Naive thymus-derived CD4-positive, alpha-beta T cell (primary cell): ENCODE measurements at regions not wholly inside any gene's neighbourhood (a gene's known extent, or its start where the extent isn't known, plus 50 kb on each side); places are given as distances from the start of the nearest gene placed in this dataset.

Experiments
- ATAC-seq: fragments of 150-1000 bp; cut with Tn5 transposase; 2 replicates; pipeline ENCODE4 v1.10.0; 2021; ENCODE audit warnings: mild to moderate bottlenecking, moderate library complexity
- CTCF ChIA-PET: fragments of 350-600 bp; sonication (Branson Sonifier 250); formaldehyde crosslinking; loops from one replicate; lab custom pipeline; 2021; ENCODE audit warnings: antibody characterized with exemption; lab: Charles Lee
- POLR2A ChIA-PET: fragments of 350-600 bp; sonication (Branson Sonifier 250); formaldehyde crosslinking; loops from one replicate; lab custom pipeline; 2021; ENCODE audit warnings: antibody characterized with exemption, inconsistent platforms; lab: Charles Lee
- DNase-seq, 9 donors: peaks; one replicate each; pipeline versions ENCODE4 v3.0.0 to v3.0.0-alpha.2; 2020 to 2022; ENCODE audit warnings: mixed read lengths in 1 of 9
- H3K27ac ChIP-seq: one replicate; pipeline ENCODE4 v1.7.0; 2013; ENCODE audit warnings: mild to moderate bottlenecking, low read depth, low read length, moderate library complexity
- H3K27me3 ChIP-seq, 2 donors: one replicate each; pipeline ENCODE4 v1.7.0; 2013; ENCODE audit warnings: low read length in 2 of 2, mild to moderate bottlenecking in 2 of 2, moderate library complexity in 2 of 2; ENCODE audit not compliant: control insufficient read depth in 2 of 2, insufficient read depth in 2 of 2
- H3K36me3 ChIP-seq, 3 experiments: 1 replicate in 2 of 3; 2 replicates in 1 of 3; pipeline ENCODE4 v1.7.0; 2013; ENCODE audit warnings: low read length in 3 of 3, mild to moderate bottlenecking in 3 of 3, moderate library complexity in 1 of 3; ENCODE audit not compliant: insufficient read depth in 3 of 3, control insufficient read depth in 2 of 3
- H3K4me1 ChIP-seq, 2 donors: one replicate each; pipeline ENCODE4 v1.7.0; 2013; ENCODE audit warnings: low read length in 2 of 2, mild to moderate bottlenecking in 2 of 2, moderate library complexity in 1 of 2; ENCODE audit not compliant: control insufficient read depth in 2 of 2, insufficient read depth in 2 of 2
- H3K4me3 ChIP-seq: 2 replicates; pipeline ENCODE4 v1.7.0; 2013; ENCODE audit warnings: mild to moderate bottlenecking, low read length
- H3K9me3 ChIP-seq, 3 experiments: 1 replicate in 2 of 3; 2 replicates in 1 of 3; pipeline ENCODE4 v1.7.0; 2013; ENCODE audit warnings: low read length in 3 of 3; ENCODE audit not compliant: control insufficient read depth in 2 of 3
- H3K27ac Mint-ChIP-seq, 9 donors: one replicate each; pipeline ENCODE4 v1.8.0; 2020 to 2022; ENCODE audit warnings: mixed read lengths in 9 of 9, mild to moderate bottlenecking in 8 of 9, moderate library complexity in 5 of 9, inconsistent platforms in 2 of 9
- H3K27me3 Mint-ChIP-seq, 5 donors: one replicate each; pipeline ENCODE4 v1.8.0; 2021 to 2022; ENCODE audit warnings: mixed read lengths in 5 of 5, mild to moderate bottlenecking in 1 of 5
- H3K36me3 Mint-ChIP-seq, 5 donors: one replicate each; pipeline ENCODE4 v1.8.0; 2020 to 2022; ENCODE audit warnings: mixed read lengths in 5 of 5, mild to moderate bottlenecking in 3 of 5, inconsistent platforms in 1 of 5
- H3K4me1 Mint-ChIP-seq, 7 donors: one replicate each; pipeline ENCODE4 v1.8.0; 2020 to 2022; ENCODE audit warnings: mixed read lengths in 7 of 7, mild to moderate bottlenecking in 3 of 7, inconsistent platforms in 1 of 7
- H3K4me3 Mint-ChIP-seq, 10 donors: one replicate each; pipeline ENCODE4 v1.8.0; 2020 to 2022; ENCODE audit warnings: mild to moderate bottlenecking in 10 of 10, mixed read lengths in 10 of 10, moderate library complexity in 6 of 10, inconsistent platforms in 2 of 10
- H3K9me3 Mint-ChIP-seq, 11 donors: one replicate each; pipeline ENCODE4 v1.8.0; 2020 to 2022; ENCODE audit warnings: mixed read lengths in 11 of 11, mild to moderate bottlenecking in 4 of 11, inconsistent platforms in 1 of 11, moderate library complexity in 1 of 11
- intact Hi-C, 2 donors: fragments of 100-400 bp; cut with micrococcal nuclease; formaldehyde crosslinking; loops; one replicate each; pipeline ENCODE4 v1.15.1; 2023

- Mint-ChIP-seq H3K27me3 (peaks cover 45 to 66% (median 51%) of the 10 kb centered on the region in 5 donors), H3K9me3 (peaks cover 0 to 6% (median 0%) of the 10 kb centered on the region in 11 donors), H3K4me3 (no peak overlapping the region), H3K27ac (no peak overlapping the region), H3K4me1 (peaks cover 0 to 6% (median 0%) of the 10 kb centered on the region in 7 donors), H3K36me3 (no peaks in the 10 kb centered on the region)
- Histone ChIP-seq H3K4me3 (no peak overlapping the region), H3K27ac (no peak overlapping the region), H3K27me3 (no peaks in the 10 kb centered on the region), H3K4me1 (no peaks in the 10 kb centered on the region), H3K36me3 (no peaks in the 10 kb centered on the region), H3K9me3 (no peaks in the 10 kb centered on the region)
- CTCF ChIA-PET, result no interaction called here
- no peak for ATAC-seq
- no peak for DNase-seq
- intact Hi-C loops, result no loop called here
- POLR2A ChIA-PET, result no interaction called here
Observed at GRCh38 chr6:99093456-99094190, 145.9 kb upstream of the FBXL4 start.

DNA sequence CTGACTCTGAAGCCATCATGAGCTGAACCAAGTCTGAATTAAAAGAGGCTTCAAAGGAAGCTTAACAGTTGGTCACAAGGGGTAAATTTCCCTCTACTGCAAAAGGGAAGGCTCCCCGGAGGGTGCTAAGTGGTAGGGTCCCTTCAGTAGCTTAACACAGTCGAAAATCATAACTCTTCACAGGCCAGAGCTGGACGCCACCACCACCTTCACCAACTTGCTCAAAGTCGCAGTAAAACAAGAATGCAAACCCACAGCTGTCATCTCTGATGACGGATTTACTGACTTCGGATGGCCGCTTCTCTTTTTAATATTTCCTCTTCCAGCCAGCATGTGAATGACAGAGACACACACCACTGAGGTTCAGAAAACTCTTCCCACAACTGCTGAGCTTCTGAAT, 144.7 kb upstream of the FBXL4 start:
- peaks cover 0 to 6% (median 0%) of the 10 kb centered on the region in 11 donors for H3K9me3 Mint-ChIP-seq
- ChIA-PET CTCF (no interaction called here), POLR2A (no interaction called here)
- H3K4me1 Mint-ChIP-seq, result peaks cover 0 to 6% (median 0%) of the 10 kb centered on the region in 7 donors
- ATAC-seq (no peak), DNase-seq (no peak)
- peaks cover 45 to 70% (median 51%) of the 10 kb centered on the region in 5 donors for H3K27me3 Mint-ChIP-seq
- Histone ChIP-seq H3K9me3 (no peaks in the 10 kb centered on the region), H3K27ac (no peak overlapping the region), H3K27me3 (no peaks in the 10 kb centered on the region), H3K4me3 (no peak overlapping the region), H3K36me3 (no peaks in the 10 kb centered on the region), H3K4me1 (no peaks in the 10 kb centered on the region)
- no peak overlapping the region for H3K4me3 Mint-ChIP-seq
- H3K27ac Mint-ChIP-seq, result no peak overlapping the region
- H3K36me3 Mint-ChIP-seq, result no peaks in the 10 kb centered on the region
- intact Hi-C loops, result no loop called here

DNA sequence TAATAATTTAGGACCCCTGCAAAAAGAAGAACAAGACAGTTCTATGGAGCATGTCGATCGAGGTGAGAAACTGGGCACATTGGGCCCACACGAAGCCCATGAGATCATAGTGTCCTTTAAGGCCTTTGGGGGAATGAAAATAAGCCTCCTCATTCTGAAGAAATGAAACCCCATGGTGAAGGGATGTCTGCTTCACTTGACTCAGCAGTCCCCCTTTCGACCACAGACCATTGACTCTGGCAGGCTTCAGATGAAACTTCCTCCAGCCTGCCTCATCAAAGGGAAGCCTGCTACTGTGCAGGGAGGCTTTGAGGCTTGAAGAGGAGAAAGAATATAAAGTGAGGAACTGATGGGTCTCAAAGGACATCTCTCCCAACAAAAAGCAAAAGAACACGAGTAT, 144.2 kb upstream of the FBXL4 start:
- CTCF ChIA-PET, result no interaction called here
- peaks cover 0 to 6% (median 0%) of the 10 kb centered on the region in 11 donors for H3K9me3 Mint-ChIP-seq
- no peaks in the 10 kb centered on the region for H3K9me3 ChIP-seq
- H3K4me1 ChIP-seq, result no peaks in the 10 kb centered on the region
- ATAC-seq (no peak), DNase-seq (no peak)
- intact Hi-C loops, result no loop called here
- no peak overlapping the region for H3K27ac ChIP-seq
- POLR2A ChIA-PET, result no interaction called here
- H3K4me1 Mint-ChIP-seq, result peaks cover 0 to 6% (median 0%) of the 10 kb centered on the region in 7 donors
- H3K27ac Mint-ChIP-seq, result no peak overlapping the region
- H3K4me3 Mint-ChIP-seq, result no peak overlapping the region
- H3K27me3 Mint-ChIP-seq, result peaks cover 43 to 70% (median 51%) of the 10 kb centered on the region in 5 donors
- H3K27me3 ChIP-seq, result no peaks in the 10 kb centered on the region
- H3K36me3 ChIP-seq, result no peaks in the 10 kb centered on the region
- no peak overlapping the region for H3K4me3 ChIP-seq
- H3K36me3 Mint-ChIP-seq, result no peaks in the 10 kb centered on the region

DNA sequence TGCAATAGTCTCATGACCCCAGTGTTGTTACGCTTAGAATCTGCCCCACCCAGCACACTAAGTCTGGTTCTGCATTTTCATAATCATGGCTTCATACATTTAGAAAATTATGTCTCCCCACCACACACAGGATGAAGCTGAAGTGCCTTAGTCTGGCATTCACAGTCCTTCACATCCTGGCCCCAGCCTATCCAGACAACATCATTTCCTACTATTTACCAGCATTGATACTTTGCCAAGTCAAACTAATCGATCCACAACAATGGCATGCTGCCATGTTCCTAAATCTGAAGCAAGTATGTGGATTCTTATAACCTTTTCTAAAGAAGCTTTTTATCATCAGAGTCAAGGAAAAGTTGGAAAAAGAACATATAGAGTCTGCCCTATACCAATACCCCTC, 132.4 kb upstream of the FBXL4 start:
- no peaks in the 10 kb centered on the region for H3K4me1 ChIP-seq
- ChIA-PET POLR2A (no interaction called here), CTCF (no interaction called here)
- intact Hi-C loops, result no loop called here
- H3K36me3 ChIP-seq, result no peaks in the 10 kb centered on the region
- Mint-ChIP-seq H3K9me3 (peaks cover 0 to 3% (median 0%) of the 10 kb centered on the region in 11 donors), H3K27me3 (peaks cover 6 to 54% (median 22%) of the 10 kb centered on the region in 5 donors), H3K36me3 (no peaks in the 10 kb centered on the region), H3K4me3 (no peak overlapping the region), H3K4me1 (no peaks in the 10 kb centered on the region), H3K27ac (no peak overlapping the region)
- H3K27me3 ChIP-seq, result no peaks in the 10 kb centered on the region
- no peak overlapping the region for H3K4me3 ChIP-seq
- DNase-seq (no peak), ATAC-seq (no peak)
- H3K9me3 ChIP-seq, result no peaks in the 10 kb centered on the region
- H3K27ac ChIP-seq, result no peak overlapping the region

DNA sequence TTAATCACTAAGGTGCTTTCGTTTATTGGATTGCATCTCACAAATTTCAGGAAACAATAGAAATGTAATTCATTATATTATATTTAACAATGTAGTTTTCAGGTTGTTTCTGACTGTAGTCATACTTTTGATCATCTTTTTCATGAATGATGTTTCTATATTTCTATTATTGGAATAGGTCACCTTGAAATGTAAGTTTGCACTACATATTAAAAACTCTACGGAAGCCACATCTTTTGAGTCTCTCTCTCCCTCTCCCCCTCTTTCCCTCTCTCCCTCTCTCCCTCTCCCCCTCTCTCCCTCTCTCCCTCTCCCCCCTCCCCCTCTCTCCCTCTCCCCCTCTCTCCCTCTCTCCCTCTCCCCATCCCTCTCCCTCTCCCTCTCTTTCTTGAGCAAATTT, 131.3 kb upstream of the FBXL4 start:
- Histone ChIP-seq H3K27me3 (no peaks in the 10 kb centered on the region), H3K4me3 (no peak overlapping the region), H3K9me3 (no peaks in the 10 kb centered on the region), H3K36me3 (no peaks in the 10 kb centered on the region), H3K4me1 (no peaks in the 10 kb centered on the region), H3K27ac (no peak overlapping the region)
- DNase-seq (no peak), ATAC-seq (no peak)
- ChIA-PET CTCF (no interaction called here), POLR2A (interaction anchor here (0.6 kb wide), 1 partner anchor 54 kb away, joined by 3 read pairs; no protein-coding TSS in a partner anchor)
- Mint-ChIP-seq H3K27me3 (peaks cover 6 to 50% (median 28%) of the 10 kb centered on the region in 5 donors), H3K27ac (no peak overlapping the region), H3K4me3 (no peak overlapping the region), H3K4me1 (no peaks in the 10 kb centered on the region), H3K9me3 (peaks cover 0 to 3% (median 0%) of the 10 kb centered on the region in 11 donors), H3K36me3 (no peaks in the 10 kb centered on the region)
- intact Hi-C loops, result no loop called here

GRCh38 chr6:99073223-99073622, 125.5 kb upstream of the FBXL4 start:
- no peaks in the 10 kb centered on the region for H3K4me1 Mint-ChIP-seq
- intact Hi-C loops, result no loop called here
- POLR2A ChIA-PET, result no interaction called here
- no peak for DNase-seq
- H3K27ac Mint-ChIP-seq, result no peak overlapping the region
- Histone ChIP-seq H3K9me3 (no peaks in the 10 kb centered on the region), H3K27me3 (no peaks in the 10 kb centered on the region), H3K4me1 (no peaks in the 10 kb centered on the region), H3K36me3 (no peaks in the 10 kb centered on the region), H3K4me3 (no peak overlapping the region), H3K27ac (no peak overlapping the region)
- ATAC-seq, result no peak
- H3K9me3 Mint-ChIP-seq, result peaks cover 0 to 5% (median 0%) of the 10 kb centered on the region in 11 donors
- no peak overlapping the region for H3K4me3 Mint-ChIP-seq
- H3K27me3 Mint-ChIP-seq, result peaks cover 7 to 37% (median 29%) of the 10 kb centered on the region in 5 donors
- H3K36me3 Mint-ChIP-seq, result no peaks in the 10 kb centered on the region
- CTCF ChIA-PET, result no interaction called here

DNA sequence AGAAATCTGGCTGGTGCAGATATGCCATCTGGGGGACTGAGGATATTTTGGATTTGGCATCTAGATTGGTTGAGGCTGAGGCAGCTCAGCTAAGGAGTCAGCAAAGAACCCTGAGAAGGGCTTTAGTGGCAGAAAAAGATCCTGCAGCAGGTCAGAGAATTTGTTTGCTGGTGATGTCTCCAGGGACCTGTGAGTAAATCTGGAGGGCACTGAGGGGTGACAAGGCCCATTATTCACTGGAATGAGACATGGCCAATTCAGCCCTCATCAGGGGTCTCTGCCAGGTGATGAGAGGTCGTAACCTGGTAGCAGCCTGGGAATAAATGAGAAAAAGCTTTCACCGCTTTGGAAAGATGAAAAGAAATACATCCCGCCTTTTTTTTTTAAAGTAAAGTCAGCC, 118.3 kb upstream of the FBXL4 start:
- Histone ChIP-seq H3K4me1 (no peaks in the 10 kb centered on the region), H3K4me3 (no peak overlapping the region), H3K27me3 (no peaks in the 10 kb centered on the region), H3K9me3 (no peaks in the 10 kb centered on the region), H3K27ac (no peak overlapping the region), H3K36me3 (no peaks in the 10 kb centered on the region)
- Mint-ChIP-seq H3K27ac (no peak overlapping the region), H3K9me3 (peaks cover 0 to 4% (median 0%) of the 10 kb centered on the region in 11 donors), H3K4me1 (no peaks in the 10 kb centered on the region), H3K36me3 (no peaks in the 10 kb centered on the region), H3K27me3 (peaks cover 7 to 24% (median 22%) of the 10 kb centered on the region in 5 donors), H3K4me3 (no peak overlapping the region)
- CTCF ChIA-PET, result no interaction called here
- ATAC-seq (no peak), DNase-seq (no peak)
- intact Hi-C loops, result no loop called here
- POLR2A ChIA-PET, result no interaction called here
